ENCODE measurements at regions not wholly inside any gene's neighbourhood (a gene's known extent, or its start where the extent isn't known, plus 50 kb on each side); places are given as distances from the start of the nearest gene placed in this dataset.

DNA sequence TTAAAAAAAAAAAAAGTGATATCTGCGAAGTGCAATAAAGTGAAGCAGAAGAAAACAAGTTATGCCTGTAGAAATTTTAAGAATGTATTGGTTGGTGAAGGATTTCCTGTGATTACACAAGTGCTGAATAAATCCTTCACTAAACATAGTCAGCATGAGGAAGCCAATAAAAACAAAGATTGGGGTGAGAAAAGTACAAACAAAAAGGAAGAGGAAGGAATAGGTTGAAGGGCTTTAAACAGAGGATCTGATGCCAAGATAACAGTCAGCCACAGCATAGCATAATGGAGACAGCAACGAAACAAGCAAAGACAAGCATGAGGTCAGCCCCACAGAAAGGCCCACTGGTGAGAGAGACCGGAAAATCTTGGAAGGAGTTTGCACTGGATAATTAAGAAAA lies 372.2 kb downstream of the ADAM29 start:
- TF ChIP-seq, protein P1, sequence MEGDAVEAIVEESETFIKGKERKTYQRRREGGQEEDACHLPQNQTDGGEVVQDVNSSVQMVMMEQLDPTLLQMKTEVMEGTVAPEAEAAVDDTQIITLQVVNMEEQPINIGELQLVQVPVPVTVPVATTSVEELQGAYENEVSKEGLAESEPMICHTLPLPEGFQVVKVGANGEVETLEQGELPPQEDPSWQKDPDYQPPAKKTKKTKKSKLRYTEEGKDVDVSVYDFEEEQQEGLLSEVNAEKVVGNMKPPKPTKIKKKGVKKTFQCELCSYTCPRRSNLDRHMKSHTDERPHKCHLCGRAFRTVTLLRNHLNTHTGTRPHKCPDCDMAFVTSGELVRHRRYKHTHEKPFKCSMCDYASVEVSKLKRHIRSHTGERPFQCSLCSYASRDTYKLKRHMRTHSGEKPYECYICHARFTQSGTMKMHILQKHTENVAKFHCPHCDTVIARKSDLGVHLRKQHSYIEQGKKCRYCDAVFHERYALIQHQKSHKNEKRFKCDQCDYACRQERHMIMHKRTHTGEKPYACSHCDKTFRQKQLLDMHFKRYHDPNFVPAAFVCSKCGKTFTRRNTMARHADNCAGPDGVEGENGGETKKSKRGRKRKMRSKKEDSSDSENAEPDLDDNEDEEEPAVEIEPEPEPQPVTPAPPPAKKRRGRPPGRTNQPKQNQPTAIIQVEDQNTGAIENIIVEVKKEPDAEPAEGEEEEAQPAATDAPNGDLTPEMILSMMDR (IDR thresholded peaks at IDR 0.05): no peak
- TF ChIP-seq POLR2A (IDR thresholded peaks at IDR 0.05): no peak

Data from adrenal gland (tissue), 5 donors.